HG03066 (cell line): ENCODE measurements at regions not wholly inside any gene's neighbourhood (a gene's known extent, or its start where the extent isn't known, plus 50 kb on each side); places are given as distances from the start of the nearest gene placed in this dataset.

Experiments used
- ATAC-seq: cut with Tn5 transposase; IDR thresholded peaks from one replicate; pipeline ENCODE4 v1.9.1; 2021; ENCODE audit warnings: low read depth; ENCODE audit not compliant: unreplicated experiment

DNA sequence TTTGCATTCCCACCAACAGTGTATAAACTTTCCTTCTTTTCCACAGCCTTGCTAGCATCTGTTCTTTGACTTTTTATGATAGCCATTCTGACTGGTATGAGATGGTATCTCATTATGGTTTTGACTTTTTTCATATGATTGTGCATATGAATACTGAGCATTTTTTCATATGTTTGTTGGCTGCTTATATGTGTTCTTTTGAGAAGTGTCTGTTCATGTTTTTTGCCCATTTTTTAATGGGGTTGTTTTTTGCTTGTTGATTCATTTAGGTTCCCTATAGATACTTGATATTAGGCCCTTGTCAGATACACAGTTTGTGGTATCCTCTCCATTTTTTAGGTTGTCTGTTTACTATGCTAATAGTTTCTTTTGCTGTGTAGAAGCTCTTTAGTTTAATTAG, 185.8 kb upstream of the SPAG17 start:
- no peak for ATAC-seq

DNA sequence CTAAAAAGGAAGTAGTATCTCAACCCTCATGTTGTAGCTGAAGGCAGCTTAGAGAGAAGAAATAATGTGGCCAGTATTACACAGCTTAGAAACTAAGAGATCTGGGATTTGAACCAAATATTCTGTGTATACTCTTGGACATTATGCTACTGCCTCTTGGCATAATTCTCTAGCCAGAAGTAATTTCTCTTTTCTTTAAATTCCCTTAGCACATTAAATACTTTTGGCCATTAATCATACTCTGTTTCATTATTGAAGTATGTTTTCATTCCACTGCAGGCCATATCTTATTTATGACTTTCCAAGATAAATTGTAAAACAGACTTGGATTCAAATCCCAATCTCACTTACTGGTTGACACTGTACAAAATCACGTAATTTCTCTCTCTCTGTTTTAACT, 181.3 kb upstream of the SPAG17 start:
- ATAC-seq: no peak

DNA sequence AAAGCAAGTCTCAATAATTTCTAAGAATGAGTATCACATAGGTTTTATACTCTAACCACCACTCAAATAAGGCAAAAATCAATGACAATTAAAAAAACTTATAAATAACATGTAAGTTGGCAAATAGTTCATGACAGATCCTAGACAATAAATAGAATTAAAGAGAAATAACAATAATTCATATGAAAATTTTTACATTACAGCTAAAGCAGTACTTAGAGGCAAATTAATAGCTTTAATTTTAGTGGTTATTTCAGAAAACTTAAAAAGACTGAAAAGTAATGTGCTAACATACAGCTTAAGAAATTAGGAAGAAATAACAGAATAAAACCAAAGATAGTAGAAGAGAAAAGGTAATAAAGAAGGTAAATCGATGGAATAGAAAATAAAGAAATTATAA, 179.9 kb upstream of the SPAG17 start:
- no peak for ATAC-seq

DNA sequence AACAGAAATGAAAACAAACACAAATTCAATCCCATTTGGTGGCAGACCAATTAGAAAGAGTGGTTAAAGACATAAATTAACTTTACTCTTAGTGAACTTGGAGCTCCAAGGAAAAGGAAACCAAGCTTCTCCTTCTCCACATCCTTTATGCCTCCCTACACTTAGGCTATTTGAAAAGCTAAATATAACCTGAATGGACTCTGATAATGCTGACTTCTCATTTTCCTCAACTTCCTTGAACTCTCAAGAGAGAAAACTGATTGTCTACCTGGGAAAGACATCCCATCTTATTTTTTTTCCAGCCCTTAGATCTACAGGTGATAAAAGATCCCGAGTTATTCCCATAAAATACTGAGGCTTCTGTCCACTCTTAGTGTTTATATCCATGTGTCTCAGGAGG, 178.4 kb upstream of the SPAG17 start:
- ATAC-seq: no peak

DNA sequence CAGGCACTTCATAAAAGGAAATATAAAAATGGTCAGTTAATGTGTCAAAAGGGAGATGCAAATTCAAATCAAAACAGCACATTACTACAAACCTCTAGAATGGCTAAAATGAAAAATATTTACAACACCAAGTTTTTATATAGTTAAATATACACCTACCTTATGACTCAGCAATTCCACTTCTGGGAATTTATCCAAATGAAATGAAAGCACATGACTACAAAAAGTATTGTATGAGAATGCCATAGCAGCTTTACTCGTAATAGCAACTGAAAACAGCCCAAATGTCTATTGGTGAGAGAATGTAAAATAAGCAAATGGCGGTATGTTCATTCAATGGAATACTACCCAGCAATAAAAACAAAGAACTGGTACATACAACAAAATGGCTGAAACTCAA, 175.8 kb upstream of the SPAG17 start:
- no peak for ATAC-seq

DNA sequence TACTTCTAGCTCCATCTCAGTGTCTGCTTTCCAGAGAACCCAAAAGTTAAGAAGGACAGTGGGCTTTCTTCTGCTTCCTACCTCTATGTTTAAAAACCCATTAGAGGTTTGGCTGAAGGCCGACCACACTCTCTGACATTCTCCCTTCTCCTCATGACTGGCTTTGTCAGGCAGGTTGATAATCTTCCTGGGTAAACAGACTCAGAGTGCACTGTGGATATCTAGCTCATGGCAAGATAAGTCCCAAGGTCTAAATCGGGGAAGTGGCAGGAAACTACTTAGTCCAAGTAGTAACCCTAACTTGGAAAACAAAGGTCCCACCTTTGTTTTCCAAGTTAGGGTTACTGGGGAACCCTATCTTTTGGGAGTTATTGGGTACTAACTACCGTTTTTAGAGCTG, 161.9 kb upstream of the SPAG17 start:
- no peak for ATAC-seq

DNA sequence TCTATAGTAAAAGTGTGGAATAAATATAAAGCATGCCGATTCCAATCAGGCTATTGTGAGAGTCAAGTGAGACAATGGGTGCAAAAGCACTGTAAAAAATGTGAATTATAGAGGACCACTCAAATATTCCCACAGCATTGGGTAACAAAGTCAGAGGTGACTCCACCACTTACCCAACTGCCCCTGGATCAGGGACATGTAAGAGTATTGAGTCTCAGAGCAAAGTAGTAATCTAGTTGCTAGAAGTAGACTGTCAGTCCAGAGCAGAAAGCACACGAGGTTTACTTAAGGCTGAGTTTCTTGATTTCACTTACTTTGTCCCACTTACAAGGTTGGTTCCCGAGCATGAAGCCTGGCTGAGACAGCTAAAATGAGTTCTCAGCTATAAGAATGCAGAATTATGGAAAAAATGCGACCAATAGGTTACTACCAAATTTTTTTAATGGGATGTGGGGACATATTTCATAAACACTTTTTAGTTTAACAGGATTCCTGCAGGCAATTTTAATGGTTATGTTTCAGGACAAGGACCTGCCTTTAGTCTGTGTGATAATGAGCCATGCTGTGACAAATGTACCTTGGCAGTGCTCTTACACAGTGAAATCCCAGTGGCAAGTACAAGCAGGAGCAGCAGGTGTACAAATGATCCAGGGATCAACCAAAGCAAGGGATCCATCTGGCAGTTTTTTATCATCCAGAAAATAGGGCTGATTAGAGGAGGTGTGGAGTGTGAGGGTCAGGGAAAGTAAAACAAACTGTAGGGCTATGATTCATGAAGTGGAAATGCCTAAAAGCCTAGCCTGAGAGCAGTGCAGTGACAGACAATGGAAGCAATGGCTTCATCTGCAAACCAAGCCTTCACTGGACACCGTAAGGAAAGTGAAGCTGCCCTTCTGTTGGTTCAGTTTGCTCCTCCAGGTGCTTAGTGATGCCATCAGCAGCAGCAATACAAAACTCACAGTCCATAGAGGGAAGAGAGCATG, 156.2 kb upstream of the SPAG17 start:
- no peak for ATAC-seq

DNA sequence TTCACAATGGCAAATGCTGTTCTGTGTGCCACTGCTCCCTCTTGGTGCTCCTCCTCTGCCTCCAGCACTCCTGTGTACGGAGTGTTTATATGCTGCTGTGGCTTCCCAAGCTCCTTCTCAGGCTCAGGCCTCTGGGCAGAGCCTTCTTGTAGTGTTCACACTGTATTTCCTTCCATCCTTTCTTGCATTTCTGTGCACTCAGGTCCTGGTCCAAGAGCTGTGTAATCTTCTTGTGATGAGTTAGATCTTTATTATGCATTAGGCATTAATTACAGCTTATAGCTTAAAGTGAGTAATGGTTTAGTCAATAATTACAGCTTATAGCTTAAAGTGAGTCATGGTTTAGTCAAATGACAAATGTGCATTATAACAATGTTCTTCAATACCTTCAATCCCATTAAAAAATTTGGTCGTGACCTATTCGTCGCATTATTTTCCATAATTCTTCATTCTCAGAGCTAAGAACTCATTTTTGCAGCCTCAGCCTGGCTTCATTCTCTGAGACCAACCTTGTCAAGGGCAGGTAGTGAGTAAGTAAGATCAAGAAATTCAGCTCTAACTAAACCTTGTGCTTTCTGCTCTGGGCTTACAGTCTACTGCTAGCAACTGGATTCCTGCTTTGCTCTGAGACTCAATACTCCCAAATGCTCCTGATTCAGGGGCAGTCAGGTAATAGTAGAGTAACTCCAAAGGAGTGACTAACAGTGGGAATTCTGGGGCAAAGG, 154.5 kb upstream of the SPAG17 start:
- ATAC-seq: no peak

DNA sequence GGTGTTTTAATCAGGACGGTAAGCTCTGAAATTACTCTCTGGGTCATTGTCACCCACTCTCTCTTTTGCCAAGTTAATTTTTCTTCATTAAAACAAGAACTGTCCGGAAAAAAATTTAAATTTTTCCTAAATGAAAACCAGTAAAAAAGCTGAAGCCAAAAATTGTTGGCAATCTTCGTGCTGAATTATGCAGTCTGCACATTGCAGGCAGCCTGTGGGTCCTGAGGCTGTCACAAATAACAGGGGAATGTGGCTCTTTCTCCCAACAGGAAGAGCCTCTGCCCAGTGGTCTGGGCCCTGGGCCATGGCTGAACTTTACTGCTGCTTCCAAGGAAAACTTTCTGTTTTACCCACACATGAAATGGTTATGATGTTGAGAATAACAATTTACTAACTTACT, 153.9 kb upstream of the SPAG17 start:
- ATAC-seq: no peak

DNA sequence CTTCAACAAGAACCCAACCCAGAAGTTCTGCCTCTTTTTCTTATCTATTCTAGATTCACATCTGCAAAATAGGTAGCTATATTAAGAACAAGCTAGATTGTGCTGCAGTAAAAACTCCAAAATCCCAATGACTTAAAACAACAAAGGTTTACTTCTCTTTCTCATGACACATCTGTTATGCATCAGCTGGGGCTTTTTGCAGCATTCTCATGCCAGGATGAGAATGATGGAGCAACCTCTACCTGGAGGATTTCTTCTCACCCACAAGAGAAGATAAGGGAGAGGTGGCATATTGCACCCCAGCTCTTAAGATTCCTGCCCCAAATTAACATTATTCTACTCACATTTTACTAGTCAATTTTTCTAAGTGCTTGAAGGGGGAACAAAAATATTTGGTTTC, 152.3 kb upstream of the SPAG17 start:
- ATAC-seq: no peak

DNA sequence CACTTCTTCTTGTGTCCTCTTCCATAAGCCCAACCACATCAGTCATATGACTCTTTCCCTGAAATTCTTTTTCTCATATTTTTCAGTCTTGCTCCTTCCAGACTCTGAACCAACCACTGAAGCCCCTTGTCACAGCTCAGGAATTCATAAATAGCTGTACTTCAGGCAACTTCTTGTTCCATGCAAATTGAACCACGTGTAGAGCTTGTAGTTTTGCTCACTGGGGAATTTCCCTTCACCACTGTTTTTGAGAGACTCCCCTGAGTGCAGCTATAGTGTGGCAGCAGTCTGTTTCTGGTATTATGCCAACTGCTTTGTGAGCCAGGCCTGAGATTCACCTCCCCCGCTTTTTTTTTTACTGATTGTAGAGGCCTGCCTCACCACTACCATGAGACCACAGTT, 150.3 kb upstream of the SPAG17 start:
- peak; percentile 93 for ATAC-seq

DNA sequence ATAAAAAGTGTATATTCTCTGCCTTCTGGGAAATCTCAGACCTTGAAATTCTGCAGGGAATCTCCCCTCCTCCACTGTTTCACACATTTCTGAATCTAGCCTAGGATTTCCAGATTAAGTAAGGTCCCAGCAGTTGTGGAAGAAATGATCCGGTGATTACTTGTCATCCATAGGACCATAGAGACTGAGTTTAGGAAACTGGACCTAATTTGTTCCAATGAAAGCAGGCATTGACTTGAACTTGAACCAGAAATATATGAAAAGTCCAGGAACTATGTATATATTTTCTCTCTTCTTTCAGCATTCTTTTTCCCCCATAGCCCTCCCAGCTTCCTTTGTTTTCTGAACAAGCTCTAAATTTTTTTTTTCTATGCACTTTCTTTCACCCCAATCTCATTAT, 149.5 kb upstream of the SPAG17 start:
- no peak for ATAC-seq

DNA sequence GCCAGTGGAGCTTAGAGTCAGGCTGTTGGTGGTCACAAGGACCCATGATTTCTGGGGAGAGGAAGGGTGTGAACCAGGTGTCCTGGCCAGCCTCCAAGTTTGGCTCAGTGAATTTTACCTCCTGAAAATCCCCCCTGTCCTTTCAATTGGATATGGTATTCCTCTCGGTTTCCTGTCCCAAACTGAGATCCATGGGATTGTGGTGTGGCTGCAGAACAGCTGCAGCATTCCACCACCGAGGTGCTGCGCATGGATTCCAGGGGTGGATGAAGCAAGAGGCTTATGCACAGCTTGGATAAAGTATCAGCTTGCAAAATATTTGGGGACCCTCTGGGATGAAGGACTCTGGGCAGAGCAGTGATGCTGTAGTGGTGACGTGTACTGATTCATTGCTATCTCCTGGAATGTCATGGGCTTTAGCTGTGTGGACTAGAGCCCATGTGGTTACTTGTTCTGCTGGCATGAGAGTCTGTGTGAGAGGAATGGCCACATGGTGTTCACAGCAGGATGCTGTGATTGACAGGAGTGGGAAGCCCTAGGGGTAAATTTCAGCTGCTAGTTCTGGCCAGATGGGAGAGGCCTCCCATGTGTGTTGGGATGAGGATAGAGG, 148.7 kb upstream of the SPAG17 start:
- ATAC-seq: no peak

DNA sequence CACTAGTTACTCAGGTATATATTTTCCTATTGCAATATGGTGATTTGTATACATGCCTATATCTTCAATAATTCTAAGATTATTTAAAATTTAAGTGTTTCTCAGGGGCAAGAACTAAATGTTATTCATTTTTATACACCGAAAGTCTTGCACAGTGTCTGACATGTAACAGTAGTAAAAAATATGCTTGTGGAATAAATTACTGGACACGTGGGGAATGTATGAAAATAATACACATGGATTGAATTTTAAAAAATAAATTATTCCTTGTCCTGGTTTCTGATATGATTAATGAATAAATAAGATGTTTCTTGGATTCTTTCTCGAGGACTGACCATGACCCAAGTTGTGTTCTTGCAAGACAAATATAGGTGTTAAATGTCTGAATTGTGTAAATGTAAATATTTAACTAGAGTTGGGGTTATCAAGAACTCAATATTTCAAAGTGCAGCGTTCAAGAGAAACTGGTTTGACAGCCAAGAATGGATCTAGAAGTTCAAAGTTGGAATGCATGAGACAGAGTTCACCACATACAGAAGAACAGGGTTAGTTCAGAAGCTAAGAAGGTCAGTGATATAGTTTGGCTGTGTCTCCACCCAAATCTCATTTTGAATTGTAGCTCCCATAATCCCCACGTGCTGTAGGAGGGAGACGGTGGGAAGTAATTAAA, 142.1 kb upstream of the SPAG17 start:
- no peak for ATAC-seq

DNA sequence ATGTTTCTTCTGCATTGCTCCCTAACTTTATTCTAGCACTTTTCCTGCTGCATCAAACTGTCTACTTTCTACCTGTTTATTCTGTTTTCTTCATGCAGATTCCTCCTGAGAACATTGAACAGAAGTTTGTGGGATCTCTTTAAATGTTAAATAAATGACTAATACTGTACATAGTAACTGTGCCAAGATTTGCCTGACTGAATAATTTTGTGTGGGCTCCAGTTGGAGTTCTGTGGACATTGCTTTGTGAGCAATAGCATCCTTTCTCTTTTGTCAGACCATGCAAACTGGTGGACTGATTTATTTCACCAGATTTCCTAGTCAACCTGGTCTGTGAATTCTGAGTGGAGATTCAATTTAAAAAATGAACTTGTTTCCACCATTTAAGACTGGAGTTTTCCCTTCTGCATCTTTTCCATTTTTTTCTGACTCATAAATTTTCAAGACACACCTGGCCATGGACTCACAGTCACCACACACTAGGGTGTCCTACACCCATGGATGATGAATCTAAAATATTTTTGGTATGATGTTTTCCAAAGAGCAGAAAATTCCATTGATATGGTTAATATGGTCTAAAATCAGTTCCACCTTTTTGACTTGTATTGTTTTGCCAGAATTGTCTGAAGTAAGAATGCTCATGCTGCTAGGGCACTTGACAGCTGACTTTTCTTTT, 140.7 kb upstream of the SPAG17 start:
- no peak for ATAC-seq

DNA sequence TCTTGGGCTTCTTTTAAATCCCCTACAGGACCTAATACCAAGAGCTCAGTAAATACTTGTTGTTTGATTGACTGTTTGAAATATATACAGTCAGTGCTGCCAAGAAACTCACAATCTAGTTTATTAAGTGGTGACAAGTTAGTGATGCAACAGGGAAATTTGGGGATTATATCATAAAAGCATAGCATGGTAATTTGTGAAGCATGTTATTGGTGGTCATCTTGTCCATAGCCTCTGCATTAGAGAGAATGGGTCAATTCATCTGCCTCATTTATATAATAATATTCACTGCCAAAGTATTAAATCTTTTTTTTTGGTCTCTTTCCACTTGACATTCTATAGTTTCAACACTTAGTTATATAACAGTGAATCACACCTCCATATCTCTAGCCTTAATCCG, 138.2 kb upstream of the SPAG17 start:
- no peak for ATAC-seq

DNA sequence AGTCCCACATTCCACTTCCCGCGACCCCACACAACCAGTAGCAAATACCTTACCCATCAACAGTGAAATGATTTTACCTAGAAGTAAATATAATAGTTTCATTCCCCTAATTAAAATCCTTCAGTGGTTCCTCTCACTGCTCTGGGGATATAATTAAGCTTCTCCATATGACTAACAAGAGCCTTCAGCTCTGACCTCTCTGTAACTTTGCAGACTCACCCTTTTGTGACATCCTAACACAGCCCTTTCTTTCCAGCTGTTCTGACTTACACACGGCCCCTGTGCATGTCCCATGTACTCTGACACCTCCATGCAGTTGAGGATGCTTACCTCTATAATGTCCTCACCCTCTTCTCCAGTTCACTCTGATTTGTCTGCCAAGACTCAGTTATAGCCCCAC, 137.3 kb upstream of the SPAG17 start:
- ATAC-seq: no peak

DNA sequence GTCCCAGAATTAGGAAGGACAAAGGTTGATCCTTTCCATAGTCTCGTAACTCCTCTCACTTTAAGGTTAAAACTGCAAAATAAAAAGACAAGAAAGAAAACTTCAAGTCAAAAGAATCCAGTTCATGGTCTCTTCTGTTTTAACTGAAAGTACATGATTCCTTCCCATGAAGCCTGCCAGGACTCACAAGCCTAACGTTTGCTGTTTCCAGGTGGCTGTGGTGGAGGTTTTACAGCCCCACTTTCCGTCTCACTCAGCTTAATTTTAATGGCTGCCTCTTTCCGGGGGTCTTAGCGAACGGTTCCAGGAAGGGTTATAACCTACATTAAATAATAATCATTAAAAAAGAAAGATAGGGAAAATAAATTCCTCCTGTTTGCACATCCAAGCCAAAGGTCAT, 136.8 kb upstream of the SPAG17 start:
- no peak for ATAC-seq

DNA sequence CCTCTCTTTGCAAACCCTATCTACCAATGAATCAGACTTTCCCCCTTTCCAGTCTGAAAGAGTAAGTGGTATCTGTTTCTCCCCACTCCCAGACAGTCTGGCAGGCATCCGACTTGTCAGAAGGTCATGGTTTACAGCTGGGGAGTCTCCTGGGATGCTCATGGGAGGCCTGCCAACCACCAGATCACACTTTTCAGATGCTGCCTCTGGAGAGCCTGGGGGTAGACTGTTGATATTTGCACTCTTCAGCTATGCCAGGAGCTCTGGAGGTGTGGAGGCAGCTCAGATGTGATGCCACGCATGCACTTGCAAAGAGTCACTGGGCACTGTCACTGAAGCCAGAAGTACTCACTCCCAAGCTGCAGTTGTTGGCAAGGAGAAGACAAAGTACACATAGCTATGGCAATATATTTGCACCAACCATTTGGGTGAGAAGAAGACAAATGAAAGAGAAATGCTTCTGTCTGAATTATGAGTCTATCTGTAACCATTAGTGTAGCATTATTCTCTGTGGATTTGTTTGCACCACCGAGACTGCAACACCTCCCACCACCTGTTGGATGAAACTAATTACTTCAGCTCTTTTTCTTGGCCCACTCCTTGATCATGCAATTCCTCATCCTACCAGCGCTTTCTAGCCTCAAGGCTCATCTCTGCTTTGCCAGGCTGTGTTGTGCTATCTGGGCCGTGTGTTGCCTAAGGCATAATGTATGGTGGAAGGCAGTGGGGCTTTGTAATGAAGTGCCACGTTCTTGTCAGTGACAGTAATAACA, 133.0 kb upstream of the SPAG17 start:
- ATAC-seq: no peak

DNA sequence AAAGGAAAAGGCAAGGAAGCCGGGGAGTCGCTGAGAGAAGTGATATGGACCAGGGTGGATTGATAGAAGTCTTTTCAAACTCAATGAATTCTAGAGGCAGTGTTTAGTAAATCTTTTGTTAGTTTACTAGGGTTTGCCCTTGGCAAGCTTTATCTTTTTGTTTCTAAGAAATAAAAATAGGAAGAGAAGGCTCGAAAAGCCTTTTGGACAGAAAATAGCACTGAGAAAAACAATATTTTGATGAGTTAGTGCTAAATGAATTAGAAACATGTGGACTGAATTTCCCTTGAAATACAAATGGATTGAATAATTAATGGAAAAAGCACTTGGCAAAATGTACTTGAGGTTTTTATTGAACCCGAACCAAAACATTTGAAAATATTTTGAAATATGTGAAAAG, 121.8 kb upstream of the SPAG17 start:
- ATAC-seq: no peak
